ENCODE measurements at regions not wholly inside any gene's neighbourhood (a gene's known extent, or its start where the extent isn't known, plus 50 kb on each side); places are given as distances from the start of the nearest gene placed in this dataset.
"Not testable (repeated sequence)": the region's sequence is repeated elsewhere in the genome, so short reads cannot be mapped to it uniquely, and the experiment has no call there.

DNA sequence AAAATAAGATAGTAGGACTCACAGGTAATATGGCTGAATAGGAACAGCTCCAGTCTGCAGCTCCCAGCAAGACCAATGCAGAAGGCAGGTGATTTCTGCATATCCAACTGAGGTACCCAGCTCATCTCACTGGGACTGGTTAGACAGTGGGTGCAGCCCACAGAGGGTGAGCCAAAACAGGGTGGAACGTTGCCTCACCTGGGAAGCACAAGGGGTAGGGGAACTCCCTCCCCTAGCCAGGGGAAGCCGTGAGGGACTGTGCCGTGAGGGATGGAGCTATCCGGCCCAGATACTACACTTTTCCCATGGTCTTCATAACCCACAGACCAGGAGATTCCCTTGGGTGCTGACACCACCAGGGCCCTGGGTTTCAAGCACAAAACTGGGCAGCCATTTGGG lies 114.8 kb upstream of the GNAI1 start:
- TF ChIP-seq, protein P1, sequence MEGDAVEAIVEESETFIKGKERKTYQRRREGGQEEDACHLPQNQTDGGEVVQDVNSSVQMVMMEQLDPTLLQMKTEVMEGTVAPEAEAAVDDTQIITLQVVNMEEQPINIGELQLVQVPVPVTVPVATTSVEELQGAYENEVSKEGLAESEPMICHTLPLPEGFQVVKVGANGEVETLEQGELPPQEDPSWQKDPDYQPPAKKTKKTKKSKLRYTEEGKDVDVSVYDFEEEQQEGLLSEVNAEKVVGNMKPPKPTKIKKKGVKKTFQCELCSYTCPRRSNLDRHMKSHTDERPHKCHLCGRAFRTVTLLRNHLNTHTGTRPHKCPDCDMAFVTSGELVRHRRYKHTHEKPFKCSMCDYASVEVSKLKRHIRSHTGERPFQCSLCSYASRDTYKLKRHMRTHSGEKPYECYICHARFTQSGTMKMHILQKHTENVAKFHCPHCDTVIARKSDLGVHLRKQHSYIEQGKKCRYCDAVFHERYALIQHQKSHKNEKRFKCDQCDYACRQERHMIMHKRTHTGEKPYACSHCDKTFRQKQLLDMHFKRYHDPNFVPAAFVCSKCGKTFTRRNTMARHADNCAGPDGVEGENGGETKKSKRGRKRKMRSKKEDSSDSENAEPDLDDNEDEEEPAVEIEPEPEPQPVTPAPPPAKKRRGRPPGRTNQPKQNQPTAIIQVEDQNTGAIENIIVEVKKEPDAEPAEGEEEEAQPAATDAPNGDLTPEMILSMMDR (IDR thresholded peaks at IDR 0.05): not testable (repeated sequence)
- not testable (repeated sequence) for TF ChIP-seq POLR2A, EP300, POLR2AphosphoS5 (IDR thresholded peaks at IDR 0.05)

Measured in stomach (tissue), 4 donors.